ENCODE measurements at regions not wholly inside any gene's neighbourhood (a gene's known extent, or its start where the extent isn't known, plus 50 kb on each side); places are given as distances from the start of the nearest gene placed in this dataset.
"Not testable (repeated sequence)": the region's sequence is repeated elsewhere in the genome, so short reads cannot be mapped to it uniquely, and the experiment has no call there.

DNA sequence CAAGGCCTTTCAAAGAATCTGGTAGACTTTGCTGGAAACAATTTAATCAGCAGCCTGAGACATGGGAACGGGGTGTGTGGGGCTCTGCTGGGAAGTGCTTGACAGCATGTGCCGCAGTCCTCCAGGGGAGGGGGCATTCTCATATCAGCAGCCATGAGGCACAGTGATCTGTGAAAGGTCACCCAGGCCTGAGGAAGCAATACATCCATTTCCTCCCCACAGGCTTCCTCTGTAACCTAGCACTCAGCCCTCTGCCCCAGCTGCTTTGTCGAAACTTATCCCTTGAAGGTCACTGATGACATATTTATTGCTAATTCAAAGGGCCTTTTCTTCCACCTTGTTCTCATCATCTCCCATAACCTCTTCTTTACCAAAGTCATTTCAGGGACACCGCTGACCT lies 103.3 kb downstream of the TNFAIP3 start:
- DNase-seq, result peak in 1 of 2 donors; percentile 25

DNA sequence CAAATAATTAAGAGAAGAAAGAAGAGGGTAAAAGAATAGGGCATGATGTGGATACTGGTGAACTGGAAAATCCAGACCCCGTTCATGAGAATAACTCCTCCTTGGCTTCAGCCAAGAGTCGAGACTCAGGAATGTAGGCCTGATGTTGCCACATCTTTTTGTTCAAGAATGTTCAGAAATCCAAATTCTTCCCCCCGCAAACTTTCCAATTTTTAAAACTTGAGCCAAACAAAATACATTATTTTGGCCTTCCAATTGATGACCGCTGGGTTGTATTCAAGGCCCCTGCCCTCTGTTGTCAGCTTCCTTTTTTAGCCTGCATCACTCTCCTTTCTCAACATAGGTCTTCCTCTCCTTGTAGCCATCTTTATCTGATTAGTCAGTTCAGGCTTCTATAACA lies 106.1 kb downstream of the TNFAIP3 start:
- DNase-seq, result no peak

DNA sequence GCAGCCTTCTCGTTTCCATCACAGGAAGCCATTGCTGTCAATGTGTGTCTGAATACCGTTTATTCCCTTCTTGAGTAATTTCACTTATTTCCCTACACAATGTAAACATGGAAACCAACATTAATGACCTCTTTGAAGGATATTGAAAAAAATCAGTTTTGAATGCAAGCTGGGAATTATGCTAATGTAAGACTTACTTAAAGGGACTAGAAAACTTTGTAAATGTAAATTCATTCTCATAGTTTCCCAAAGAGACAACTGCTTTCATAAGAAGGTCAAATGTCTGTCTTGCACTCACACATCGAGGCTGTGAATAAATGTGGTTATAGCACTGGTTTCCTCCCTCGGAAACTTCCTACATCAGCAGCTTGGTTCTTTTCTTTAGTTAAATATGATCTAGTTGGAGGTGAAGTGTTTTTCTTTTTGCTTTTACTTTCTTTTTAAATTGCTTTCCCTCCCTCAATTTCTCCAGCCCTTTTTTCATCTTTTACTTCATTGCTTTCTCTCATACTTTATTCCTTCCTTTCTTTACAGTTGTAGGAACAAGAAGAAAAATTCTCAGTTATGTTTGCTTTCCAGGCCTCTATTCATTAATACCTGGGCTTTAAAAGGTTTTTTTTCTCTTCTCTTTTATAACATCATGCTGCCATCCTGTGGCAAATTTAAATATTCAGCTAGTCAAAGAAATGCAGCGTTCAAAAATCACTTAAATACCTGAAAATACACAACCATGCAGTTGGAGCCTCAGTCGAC lies 108.3 kb downstream of the TNFAIP3 start:
- peak; percentile 12 to 68 for DNase-seq

DNA sequence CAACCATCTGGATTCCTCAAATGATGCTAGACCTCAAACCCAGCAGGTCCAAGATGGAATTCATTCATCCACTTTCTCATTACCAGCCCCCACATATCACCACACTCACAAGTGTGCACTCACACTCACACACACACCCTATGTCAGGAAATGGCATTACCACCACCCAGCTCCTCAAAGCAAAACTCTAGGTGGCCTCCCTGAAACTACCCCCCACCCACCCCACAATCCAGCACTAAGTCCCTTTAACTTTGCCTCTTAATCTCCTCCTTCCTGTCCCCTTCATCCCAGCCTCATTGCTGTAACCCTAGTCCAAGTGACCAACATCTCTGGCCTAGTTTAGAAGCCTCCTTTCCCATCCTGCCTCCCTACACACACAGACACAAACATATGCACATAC lies 109.4 kb downstream of the TNFAIP3 start:
- peak in 1 of 2 donors; percentile 16 for DNase-seq

DNA sequence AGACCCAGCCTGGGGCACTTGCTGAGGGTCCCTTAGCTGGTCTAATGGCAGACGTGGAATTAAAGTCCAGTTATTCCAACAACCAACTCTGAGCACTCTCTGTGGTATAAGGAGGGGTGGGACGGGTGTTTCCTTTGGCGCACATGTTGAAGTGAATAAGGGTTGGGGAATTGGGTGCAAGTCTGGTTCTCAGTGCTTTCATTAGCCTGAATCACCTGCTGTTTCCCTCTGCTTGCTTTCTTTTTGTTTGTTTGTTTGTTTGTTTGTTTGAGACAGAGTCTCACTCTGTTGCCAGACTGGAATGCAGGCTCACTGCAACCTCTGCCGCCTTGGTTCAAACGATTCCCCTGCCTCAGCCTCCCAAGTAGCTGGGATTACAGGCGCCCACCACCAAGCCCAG lies 110.1 kb downstream of the TNFAIP3 start:
- DNase-seq, result no peak

DNA sequence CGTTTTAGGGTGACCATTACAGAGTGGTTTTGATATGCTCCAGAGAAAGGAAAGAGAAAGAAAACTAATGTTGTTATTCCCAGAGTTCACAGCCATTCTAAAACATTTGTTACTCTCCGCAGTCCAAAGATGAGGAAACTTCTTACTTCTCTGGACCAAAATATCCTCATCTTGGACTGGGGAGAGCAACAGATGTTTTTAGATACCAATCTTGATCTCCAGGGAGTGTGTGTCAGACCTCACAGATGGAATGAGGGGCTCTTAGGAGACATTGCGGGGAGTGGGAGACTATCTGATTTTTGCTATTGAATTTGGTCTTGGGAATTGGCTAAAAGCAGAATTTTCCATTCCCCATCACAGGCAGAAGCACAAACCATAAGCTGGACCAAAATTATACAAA lies 110.8 kb downstream of the TNFAIP3 start:
- DNase-seq, result no peak

DNA sequence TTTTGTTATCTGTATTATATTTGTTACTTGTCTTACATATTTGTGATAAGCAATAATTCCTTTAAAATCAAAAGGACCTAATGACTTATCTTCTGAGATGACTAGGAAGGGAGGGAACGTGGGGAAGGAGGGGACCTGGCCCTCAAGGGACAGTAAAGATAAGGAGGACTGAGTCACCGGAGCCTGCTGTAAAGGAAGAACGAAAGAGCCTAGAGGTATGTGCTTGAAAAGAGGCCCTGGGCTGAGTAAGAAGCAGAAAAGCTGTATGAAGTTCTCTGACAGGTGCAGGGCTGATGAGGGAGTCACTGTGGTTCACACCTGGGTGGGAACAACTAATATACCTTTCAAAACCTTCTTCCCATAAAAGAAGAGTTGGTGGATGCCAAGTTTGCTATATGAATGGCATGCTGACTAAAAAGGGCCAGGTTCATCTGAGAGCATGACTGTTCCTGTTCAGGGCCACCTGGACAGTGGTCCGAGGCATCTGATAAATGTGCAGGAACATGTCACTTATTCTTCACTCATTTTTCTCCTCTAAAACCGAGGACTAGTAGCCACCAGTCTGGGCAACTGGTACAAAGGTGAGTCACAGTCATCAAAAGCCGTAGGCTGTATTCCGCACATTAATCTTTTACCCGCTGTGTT lies 111.3 kb downstream of the TNFAIP3 start:
- DNase-seq, result no peak

DNA sequence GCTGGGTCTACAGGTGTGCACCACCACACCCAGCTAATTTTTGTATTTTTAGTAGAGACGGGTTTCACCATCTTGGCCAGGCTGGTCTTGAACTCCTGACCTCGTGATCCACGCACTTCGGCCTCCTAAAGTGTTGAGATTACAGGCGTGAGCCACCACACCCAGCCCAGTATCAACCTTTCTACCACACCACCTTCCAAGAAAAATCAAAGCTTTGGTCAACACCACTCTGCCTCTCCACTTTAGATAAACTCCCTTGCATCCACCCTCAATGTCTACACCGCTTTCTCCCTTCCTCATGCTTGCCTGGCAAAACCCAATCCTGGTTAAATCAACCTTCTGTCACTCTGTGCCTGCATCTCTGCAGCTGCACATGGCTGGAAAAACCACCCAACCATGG lies 112.2 kb downstream of the TNFAIP3 start:
- DNase-seq, result not testable (repeated sequence)

DNA sequence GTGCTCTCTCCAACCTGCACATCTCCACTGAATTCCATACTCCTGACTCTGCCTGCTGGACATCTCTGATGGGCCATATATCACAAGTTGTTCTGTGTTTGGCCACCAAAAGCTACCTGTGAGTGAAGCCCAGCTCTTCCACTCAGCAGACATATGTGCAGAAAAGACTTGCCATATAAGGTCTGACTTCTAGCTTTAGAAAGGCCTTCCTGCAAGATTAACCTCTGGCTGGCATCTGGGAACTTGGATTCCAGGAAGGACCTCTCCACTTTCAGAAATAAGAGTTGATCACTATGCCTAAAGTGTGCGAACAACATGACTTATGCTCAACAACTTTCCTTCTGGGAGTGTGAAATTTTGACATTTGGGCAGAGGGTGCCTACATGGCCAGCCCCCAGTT lies 113.7 kb downstream of the TNFAIP3 start:
- DNase-seq, result no peak

DNA sequence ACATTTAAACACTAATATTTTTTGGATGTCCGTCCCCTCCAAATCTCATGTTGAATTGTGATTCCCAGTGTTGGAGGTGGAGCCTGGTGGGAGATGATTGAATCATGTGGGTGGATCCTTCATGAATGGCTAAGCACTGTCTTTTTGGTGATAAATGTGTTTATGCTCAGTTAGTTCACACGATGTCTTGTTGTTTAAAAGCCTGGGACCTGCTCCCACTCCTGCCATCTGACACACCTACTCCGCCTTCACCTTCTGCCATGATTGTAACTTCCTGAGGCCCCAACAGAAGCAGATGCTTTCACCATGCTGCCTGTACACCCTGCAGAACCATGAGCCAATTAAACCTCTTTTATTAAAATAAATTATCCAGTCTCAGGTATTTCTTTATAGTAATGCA lies 114.7 kb downstream of the TNFAIP3 start:
- no peak for DNase-seq

DNA sequence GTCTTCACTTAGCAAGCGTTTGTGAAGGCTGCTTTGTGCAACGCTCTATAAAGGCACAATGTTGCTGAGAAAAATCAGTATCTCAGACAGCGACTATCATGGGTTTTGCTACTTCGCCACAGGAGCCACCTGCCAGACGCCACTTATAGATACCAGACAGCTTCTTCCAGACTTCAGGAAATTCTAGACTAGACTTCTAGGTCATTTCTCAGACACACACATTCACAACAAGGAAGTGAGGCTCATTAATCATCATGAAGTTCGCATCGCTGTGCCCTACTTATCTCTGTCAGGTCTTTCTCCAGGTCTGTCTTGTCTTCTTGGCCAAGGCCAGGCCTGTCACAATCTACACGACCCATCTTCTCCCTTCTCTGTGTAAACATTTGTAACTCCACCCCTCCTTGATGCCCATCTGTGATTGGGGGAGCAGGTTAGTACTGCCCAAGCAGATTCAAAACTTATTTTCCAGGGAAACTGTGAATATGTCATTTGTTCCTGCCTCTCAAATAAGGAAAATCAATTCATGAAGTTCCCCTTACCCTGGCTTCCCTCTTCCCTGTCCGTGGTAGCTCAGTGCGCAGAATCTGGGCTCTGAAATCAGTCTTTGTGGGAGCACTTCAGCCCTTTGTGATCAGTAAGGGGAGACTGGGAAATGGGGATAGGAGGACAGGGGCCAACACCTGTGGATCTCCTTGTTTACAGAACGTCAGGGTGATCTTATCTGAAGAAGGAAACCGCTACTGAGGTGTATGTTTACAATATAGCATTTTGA lies 115.5 kb downstream of the TNFAIP3 start:
- DNase-seq, result peak in 1 of 2 donors; percentile 42

DNA sequence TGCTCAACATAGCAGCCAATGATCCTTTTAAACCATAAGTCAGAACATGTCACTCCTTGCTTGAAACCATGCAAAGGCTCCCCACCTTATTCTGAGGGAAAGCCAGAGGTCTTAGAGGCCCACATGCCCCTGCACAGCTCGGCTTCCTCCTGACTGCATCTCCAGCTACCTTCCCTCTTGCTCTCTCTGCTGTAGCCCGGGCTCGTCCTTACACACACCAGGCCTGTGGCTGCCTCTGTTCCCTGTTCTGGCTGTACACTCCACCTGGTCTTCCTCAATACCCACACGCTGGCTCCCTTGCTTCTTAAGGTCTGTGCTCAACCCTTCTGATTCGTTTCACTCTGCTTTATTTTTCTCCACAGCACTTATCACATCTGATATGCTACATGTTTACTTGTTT lies 116.2 kb downstream of the TNFAIP3 start:
- no peak for DNase-seq

DNA sequence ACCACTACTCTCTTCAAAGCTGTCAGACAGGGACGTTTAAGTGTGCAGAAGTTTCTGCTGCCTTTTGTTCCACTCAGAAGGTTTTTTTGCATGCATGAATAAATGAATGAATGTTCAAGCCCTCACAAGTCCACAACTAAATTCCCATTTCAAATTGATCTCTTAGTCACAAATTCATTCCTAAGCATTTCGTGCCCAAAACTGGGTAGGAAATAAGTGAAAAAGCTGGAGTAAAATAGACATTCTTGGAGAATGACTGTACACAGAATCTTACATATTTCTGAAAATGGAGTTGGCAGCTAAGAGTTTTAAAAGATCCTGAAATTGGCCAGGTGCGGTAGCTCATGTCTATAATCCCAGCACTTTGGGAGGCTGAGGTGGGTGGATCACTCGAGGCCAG lies 117.6 kb downstream of the PERP start:
- DNase-seq, result no peak

DNA sequence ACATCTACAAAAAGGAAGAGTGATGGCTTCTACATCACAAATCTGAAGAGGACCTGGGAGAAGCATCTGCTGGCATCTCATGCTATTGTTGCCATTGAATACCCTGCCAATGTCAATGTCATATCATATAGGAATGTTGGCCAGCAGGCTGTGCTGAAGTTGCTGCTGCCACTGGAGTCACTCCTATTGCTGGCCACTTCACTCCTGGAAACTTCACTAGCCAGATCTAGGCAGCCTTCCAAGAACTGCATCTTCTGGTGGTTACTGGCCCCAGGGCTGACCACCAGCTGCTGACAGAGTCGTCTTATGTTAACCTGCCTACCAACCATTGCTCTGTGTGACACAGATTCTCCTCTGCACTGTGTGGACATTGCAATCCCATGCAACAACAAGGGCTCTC lies 111.8 kb downstream of the PERP start:
- no peak for DNase-seq

DNA sequence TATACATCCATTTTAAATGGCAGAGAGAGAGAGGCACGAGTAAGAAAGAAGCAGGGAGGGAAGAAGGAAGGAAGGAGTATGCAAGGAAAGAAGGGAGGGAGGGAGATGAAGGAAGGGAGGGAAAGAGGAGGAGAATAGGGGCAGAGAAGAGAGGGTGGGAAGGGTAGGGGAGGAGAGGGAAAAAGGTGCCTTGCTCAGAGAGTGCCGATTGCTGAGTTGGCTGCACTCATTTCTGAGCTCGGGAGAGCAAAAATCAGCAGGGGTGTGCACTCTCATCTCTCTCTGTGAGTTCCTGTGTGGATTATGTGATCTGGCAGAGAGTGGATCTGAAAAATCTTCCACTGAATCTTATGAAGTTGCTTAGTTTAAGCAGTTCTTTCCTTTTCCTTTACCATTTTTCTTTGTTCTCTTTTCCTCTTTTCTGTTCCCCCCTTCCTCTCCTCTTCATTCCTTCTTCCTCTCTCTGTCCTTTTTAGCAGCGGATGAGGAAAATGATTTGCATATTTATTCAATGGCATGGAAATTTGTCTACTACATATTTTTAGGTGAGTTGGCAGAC lies 108.7 kb downstream of the PERP start:
- no peak for DNase-seq

DNA sequence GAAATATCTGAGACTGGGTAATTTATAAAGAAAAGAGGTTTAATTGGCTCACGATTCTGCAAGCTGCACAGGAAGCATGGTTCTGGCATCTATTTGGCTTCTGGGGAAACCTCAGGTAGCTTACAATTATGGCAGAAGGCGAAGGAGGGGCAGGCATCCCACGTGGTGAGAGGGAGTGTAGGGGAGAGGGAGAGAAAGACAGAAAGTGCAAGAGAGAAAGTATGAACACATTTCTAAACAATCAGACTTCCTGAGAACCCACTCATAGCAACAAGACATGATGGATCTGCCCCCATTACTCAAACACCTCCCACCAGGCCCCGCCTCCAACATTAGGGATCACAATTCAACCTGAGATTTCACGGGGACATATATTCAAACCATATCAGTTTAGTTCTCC lies 107.4 kb downstream of the PERP start:
- DNase-seq, result no peak

DNA sequence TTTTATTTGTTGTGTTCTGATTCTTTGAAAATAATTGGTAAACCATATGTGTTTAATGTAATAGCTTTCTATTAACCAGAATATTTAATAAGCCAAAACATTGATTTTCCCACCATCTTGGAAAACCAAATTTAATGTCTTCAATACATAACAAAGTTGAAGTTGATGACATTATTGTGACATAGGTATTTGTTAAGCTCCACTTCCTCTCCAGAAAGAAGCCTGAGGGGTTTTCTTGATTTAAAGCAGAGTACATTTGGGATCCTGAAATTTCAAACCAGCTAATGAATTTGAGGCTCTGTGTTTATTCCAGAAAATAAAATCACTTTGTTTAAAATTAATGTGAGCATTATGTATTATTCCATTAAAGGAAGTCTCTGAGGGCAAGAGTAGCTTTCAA lies 106.3 kb downstream of the PERP start:
- DNase-seq, result no peak

DNA sequence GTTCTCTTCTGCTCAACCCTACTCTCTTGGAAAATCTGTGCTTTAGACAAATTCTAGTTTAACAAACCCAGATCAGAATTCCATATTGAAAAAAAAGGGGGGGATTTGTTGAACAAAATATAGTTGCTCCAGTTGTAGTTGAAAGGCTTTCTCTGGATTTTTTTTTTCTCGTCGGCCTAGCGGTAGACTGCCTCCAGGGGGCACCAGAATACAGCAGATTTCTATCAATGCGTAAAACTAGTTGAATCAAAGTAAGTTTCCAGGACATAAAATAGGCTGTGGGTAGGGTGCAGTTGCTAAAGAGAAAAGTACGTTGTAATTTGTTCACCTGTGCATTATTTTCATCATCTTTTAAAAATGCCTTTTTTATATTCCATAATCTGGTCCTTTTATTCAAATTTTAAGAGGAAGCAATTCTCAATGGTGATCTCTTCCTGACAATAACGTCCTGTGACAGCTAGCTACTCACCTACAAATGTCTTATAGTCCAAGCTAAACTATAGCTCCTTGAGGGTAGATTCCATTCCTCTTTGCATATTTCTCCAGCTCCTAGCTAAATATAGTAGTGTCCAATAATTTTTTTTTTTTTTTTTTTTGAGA lies 105.4 kb downstream of the PERP start:
- peak; percentile 56 to 71 for DNase-seq

DNA sequence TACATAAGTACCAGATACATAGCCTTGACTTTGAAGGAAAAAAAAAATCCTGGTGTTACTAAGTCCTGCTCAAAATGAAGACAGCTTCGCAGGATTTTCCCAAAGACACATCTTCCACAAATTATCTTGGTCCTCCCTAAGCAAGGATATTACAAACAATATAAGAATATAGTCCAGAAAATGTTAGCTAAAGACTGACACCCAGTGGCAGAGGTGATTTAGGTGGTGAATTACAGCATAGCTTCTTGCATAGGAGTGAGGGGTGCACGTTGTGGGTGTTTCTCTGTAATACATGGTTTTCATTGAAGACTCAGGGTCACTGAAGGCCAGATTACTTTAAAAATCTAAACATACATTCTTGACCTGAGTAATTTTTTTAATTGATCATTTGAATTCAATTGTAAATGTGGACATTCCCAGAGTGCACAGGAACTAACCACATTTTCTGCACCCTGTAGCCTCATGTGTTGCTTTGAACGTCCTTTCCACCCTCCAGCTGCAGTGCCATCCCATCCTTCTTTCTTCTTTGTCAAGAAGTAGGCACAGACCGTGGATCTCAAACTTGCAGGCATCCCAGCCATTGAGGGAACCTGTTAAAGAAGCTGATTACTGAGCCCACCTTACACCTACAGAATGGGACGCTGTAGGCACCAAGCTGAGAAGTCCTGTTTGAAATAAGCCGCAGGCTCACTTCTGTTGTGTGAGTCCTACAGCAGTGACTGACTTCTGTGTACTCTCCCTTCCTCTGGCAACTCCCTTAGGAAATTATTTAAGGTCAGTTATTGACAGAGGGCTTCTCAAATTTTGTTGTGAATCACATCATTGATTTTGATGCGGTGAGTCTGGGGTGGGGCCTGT lies 102.6 kb downstream of the PERP start:
- DNase-seq, result peak; percentile 5 to 50

DNA sequence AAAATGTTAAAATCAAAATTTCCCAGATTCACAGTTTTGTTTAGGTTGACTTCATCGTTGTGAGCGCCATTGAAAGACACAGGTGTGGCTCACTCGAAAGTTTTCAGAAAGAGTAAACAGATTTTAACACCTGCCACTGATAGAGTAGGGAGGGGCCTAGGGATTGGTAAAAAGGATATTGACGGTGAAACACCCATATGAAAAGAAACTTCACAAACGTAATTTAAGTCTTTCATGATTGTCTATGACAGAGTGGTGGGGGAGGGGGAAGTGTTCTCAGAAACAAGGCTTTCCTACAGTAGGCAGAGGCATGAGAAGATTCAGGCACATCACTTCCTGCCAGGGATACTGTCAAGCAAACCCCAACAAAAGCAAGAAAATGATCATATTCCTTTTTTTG lies 101.4 kb downstream of the PERP start:
- DNase-seq, result no peak

DNA sequence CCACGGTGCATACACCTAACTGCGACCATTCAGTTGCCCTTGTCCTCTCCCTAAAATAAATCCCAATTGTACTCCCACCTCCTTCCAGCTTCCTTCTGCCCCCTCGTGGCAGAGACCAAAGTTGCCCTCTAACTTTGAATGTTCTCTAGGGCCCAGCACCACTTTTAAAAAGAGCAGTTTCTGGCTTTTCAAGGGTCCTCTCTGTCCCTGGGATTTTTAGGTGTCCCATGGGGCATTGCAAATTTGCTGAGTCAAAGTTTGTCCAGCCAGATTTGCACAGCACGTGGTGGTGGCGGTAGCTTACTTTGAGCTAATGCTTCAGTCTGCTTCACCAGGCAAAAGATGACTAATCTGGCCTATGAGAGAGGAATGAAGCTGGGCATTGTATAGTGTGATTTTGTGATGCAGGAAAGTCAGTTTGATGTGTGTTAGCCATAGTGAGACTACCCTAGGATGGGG lies 100.2 kb downstream of the PERP start:
- DNase-seq, result peak in 1 of 2 donors; percentile 23

DNA sequence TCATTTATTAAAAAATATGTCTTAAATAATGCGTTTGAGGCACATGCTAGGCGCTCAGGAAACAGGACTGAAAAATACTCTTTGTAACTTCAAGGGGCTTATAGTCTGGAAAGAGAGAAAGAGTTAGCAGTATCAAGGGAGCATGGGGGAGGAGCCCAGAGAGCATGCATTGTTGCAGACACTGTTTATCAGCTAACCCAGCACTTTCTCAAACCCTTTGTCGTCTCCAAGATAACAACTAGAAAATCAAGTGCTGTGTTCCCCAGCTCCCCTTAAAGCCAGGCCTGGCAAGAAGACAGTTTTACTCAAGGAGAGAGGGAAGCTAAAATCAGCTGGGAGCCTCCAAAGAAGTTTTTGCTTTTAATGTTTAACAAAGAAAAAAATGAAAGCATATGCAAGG lies 98.4 kb downstream of the PERP start:
- no peak for DNase-seq
